Glutamatergic neuron (in vitro differentiated cells): ENCODE measurements at regions not wholly inside any gene's neighbourhood (a gene's known extent, or its start where the extent isn't known, plus 50 kb on each side); places are given as distances from the start of the nearest gene placed in this dataset.

ENCODE experiments used
- DNase-seq: peaks from one replicate; pipeline ENCODE4 v3.0.0; 2022
- H3K27ac Mint-ChIP-seq: one replicate; pipeline ENCODE4 v1.8.0; 2020; ENCODE audit warnings: mild to moderate bottlenecking, mixed read lengths, inconsistent platforms; ENCODE audit not compliant: unreplicated experiment
- H3K27me3 Mint-ChIP-seq: one replicate; pipeline ENCODE4 v1.8.0; 2020; ENCODE audit warnings: mild to moderate bottlenecking, moderate library complexity, mixed read lengths, inconsistent platforms; ENCODE audit not compliant: unreplicated experiment
- H3K36me3 Mint-ChIP-seq: one replicate; pipeline ENCODE4 v1.8.0; 2020; ENCODE audit warnings: mild to moderate bottlenecking, mixed read lengths, inconsistent platforms; ENCODE audit not compliant: unreplicated experiment
- H3K4me1 Mint-ChIP-seq: one replicate; pipeline ENCODE4 v1.8.0; 2020; ENCODE audit warnings: mild to moderate bottlenecking, low read depth, mixed read lengths, inconsistent platforms; ENCODE audit not compliant: unreplicated experiment
- H3K4me3 Mint-ChIP-seq: one replicate; pipeline ENCODE4 v1.8.0; 2020; ENCODE audit warnings: mild to moderate bottlenecking, mixed read lengths, inconsistent platforms; ENCODE audit not compliant: unreplicated experiment
- H3K9me3 Mint-ChIP-seq: one replicate; pipeline ENCODE4 v1.8.0; 2020; ENCODE audit warnings: mild to moderate bottlenecking, moderate library complexity, mixed read lengths, inconsistent platforms; ENCODE audit not compliant: unreplicated experiment
- TF ChIP-seq, protein P1 (sequence below): fragments of 200-600 bp; sonication (generic); IDR thresholded peaks from one replicate; pipeline ENCODE4 v1.5.0; 2021; ENCODE audit not compliant: partially characterized antibody, unreplicated experiment

DNA sequence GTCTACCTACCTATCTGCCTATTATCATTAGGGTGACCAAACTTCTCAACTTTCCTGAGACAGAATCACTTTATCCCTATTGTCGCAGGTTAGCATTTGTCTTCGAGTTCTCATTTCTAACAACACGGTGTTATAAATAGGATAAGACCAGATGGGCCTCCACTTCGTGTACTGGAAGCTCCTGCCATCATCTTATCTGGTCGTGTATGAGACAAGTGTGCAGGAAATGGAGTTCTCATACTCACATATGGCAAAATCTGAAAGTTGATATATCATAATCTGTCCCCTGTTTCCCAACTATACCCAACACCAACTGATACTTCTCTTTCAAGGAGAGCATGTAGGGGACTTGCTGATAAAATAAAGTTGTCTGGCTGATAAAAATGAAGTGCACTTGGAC is 287.4 kb upstream of the FOXK1 start:
- Mint-ChIP-seq H3K36me3 (peaks cover 11% of the 10 kb centered on the region), H3K9me3 (peaks cover 1% of the 10 kb centered on the region), H3K27ac (no peak overlapping the region)

DNA sequence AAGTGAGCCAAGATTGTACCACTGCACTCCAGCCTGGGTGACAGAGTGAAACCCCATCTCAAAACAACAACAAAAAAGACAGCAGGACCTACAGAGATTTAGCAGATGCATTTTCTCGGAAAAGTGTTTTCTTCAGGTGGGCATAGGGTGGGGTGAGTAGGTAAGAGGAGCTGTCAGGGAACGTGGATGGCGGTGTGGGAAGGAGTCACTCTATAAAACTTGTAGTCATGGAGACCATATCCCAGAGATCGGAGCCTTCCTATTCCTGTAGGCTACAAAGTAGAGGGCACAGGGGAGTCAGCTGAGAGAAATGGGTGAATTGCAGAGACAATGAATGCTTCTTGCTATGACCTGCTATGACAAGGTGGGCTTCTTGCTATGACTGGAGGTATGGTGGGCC is 283.0 kb upstream of the FOXK1 start:
- no peak overlapping the region for H3K27ac Mint-ChIP-seq
- peaks cover 2% of the 10 kb centered on the region for H3K27me3 Mint-ChIP-seq
- H3K9me3 Mint-ChIP-seq, result peaks cover 1% of the 10 kb centered on the region
- TF ChIP-seq, protein P1, sequence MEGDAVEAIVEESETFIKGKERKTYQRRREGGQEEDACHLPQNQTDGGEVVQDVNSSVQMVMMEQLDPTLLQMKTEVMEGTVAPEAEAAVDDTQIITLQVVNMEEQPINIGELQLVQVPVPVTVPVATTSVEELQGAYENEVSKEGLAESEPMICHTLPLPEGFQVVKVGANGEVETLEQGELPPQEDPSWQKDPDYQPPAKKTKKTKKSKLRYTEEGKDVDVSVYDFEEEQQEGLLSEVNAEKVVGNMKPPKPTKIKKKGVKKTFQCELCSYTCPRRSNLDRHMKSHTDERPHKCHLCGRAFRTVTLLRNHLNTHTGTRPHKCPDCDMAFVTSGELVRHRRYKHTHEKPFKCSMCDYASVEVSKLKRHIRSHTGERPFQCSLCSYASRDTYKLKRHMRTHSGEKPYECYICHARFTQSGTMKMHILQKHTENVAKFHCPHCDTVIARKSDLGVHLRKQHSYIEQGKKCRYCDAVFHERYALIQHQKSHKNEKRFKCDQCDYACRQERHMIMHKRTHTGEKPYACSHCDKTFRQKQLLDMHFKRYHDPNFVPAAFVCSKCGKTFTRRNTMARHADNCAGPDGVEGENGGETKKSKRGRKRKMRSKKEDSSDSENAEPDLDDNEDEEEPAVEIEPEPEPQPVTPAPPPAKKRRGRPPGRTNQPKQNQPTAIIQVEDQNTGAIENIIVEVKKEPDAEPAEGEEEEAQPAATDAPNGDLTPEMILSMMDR, result no peak
- no peak for DNase-seq
- peaks cover 5% of the 10 kb centered on the region for H3K36me3 Mint-ChIP-seq
- no peak overlapping the region for H3K4me3 Mint-ChIP-seq
- H3K4me1 Mint-ChIP-seq, result no peaks in the 10 kb centered on the region

More for the DNA sequence above, 287.4 kb upstream of the FOXK1 start:
- DNase-seq, result no peak
- H3K4me3 Mint-ChIP-seq, result no peak overlapping the region
- TF ChIP-seq, protein P1, result no peak
- H3K4me1 Mint-ChIP-seq, result no peaks in the 10 kb centered on the region
- H3K27me3 Mint-ChIP-seq, result peaks cover 3% of the 10 kb centered on the region

DNA sequence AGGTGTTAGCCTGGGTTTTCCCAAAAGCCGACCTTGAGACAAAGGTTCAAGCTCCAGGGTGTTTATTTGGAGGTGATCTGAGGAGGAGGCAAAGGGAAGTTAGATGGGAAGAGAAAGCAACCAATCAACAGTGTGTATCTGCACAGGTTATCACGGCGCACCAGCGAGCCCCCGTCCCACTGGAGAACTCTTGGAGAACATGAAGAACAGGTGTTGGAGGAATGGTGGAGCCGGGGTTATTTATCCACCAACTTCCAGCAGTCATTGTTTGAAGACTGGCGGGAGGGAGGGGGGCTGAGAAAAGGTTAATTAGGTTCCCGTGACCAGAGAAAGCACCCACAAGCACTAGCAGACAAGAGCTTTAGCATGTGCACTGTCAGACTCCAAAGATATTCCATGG is 282.5 kb upstream of the FOXK1 start:
- H3K27ac Mint-ChIP-seq, result no peak overlapping the region
- DNase-seq, result no peak
- H3K36me3 Mint-ChIP-seq, result peaks cover 8% of the 10 kb centered on the region
- peaks cover 1% of the 10 kb centered on the region for H3K9me3 Mint-ChIP-seq
- no peaks in the 10 kb centered on the region for H3K4me1 Mint-ChIP-seq
- peaks cover 2% of the 10 kb centered on the region for H3K27me3 Mint-ChIP-seq
- no peak overlapping the region for H3K4me3 Mint-ChIP-seq
- TF ChIP-seq, protein P1, result no peak

DNA sequence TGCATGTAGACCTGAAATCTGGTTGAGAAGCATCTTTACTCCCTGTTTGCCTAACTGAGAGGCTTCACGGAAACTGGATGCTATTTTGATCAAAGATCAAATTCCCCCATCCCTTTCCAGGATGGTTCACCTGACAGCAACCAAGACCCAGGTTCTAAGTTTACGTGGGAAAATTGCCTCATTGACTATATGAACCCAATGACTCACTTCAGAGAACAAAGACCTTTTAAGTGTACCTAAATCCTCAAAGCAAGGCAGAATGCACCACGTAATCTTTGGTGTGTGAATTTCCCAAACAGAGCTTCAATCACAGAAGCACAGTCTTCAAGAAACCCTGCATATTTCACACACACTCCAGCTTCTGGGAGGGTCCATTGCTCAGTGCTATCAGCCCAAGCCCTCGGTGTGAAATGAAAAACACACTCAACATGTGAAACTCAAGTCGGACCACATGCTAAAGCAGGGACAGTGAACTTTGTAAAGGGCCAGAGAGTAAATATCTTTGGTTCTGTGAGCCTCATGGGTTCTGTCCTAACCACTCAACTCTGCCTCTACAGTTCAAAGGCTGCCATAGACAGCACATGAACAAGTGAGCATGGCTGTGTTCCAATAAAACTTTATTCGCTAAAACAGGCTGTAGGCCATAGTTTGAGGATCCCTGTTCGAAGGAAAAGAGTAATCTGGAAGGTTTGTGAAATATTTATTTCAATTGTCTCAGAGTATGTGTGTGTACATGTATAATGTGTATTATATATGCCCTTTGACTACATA is 275.6 kb upstream of the FOXK1 start:
- TF ChIP-seq, protein P1, result no peak
- Mint-ChIP-seq H3K4me1 (no peaks in the 10 kb centered on the region), H3K27ac (no peak overlapping the region), H3K9me3 (no peaks in the 10 kb centered on the region), H3K4me3 (no peak overlapping the region), H3K27me3 (peaks cover 2% of the 10 kb centered on the region), H3K36me3 (peaks cover 12% of the 10 kb centered on the region)
- DNase-seq, result no peak

DNA sequence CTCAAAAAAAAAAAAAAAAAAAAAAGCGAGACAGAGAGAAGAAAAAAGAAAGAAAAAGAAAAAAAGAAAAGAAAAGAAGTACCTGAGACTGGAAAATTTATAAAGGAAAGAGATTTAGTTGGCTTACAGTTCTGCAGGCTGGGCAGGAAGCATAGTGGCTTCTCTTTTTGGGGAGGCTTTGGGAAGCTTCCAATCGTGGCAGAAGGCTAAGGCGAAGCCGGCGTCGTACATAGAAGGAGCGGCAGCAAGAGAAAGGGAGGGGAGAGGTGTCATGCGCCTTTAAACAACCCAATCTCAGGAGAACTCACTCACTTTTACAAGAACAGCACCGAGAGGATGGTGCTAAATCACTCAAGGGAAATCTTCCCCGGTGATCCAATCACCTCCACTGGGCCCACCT is 272.1 kb upstream of the FOXK1 start:
- H3K4me3 Mint-ChIP-seq, result no peak overlapping the region
- H3K27ac Mint-ChIP-seq, result no peak overlapping the region
- H3K9me3 Mint-ChIP-seq, result no peaks in the 10 kb centered on the region
- H3K36me3 Mint-ChIP-seq, result peaks cover 1% of the 10 kb centered on the region
- DNase-seq, result no peak
- no peaks in the 10 kb centered on the region for H3K4me1 Mint-ChIP-seq
- TF ChIP-seq, protein P1, result no peak
- H3K27me3 Mint-ChIP-seq, result no peaks in the 10 kb centered on the region
